Liver (tissue), 8 donors: ENCODE measurements at regions not wholly inside any gene's neighbourhood (a gene's known extent, or its start where the extent isn't known, plus 50 kb on each side); places are given as distances from the start of the nearest gene placed in this dataset.

Source experiments
- DNase-seq: peaks from one replicate; pipeline ENCODE4 v3.0.0-alpha.2; 2017; ENCODE audit warnings: low spot score
- H3K27ac ChIP-seq, 2 donors: one replicate each; pipeline ENCODE4 v1.7.0; 2013; ENCODE audit warnings: inconsistent platforms in 2 of 2, low read length in 2 of 2, control low read depth in 1 of 2, low read depth in 1 of 2, mild to moderate bottlenecking in 1 of 2
- H3K27me3 ChIP-seq, 4 donors: one replicate each; pipeline versions ENCODE4 v1.6.1 to v1.7.0; 2013; ENCODE audit warnings: low read length in 3 of 4, inconsistent platforms in 1 of 4, mild to moderate bottlenecking in 1 of 4, moderate library complexity in 1 of 4; ENCODE audit not compliant: control insufficient read depth in 4 of 4, insufficient read depth in 4 of 4
- H3K36me3 ChIP-seq, 4 donors: one replicate each; pipeline versions ENCODE4 v1.6.1 to v1.7.0; 2013; ENCODE audit warnings: low read length in 3 of 4, mild to moderate bottlenecking in 3 of 4, low read depth in 1 of 4, moderate library complexity in 1 of 4; ENCODE audit not compliant: control insufficient read depth in 4 of 4, insufficient read depth in 3 of 4
- H3K4me1 ChIP-seq, 4 donors: one replicate each; pipeline versions ENCODE4 v1.6.1 to v1.7.0; 2013; ENCODE audit warnings: low read length in 3 of 4, mild to moderate bottlenecking in 3 of 4, moderate library complexity in 1 of 4; ENCODE audit not compliant: control insufficient read depth in 4 of 4, insufficient read depth in 4 of 4
- H3K4me3 ChIP-seq, 3 donors: one replicate each; pipeline versions ENCODE4 v1.6.1 to v1.7.0; 2013; ENCODE audit warnings: low read length in 3 of 3, control low read depth in 1 of 3, low read depth in 1 of 3, mild to moderate bottlenecking in 1 of 3
- H3K9ac ChIP-seq, 2 donors: one replicate each; pipeline ENCODE4 v1.7.0; 2013; ENCODE audit warnings: low read length in 2 of 2, mild to moderate bottlenecking in 2 of 2, moderate library complexity in 2 of 2, control low read depth in 1 of 2, low read depth in 1 of 2
- H3K9me3 ChIP-seq, 4 donors: one replicate each; pipeline versions ENCODE4 v1.6.1 to v1.7.0; 2013; ENCODE audit warnings: low read length in 3 of 4; ENCODE audit not compliant: control insufficient read depth in 4 of 4
- CTCF ChIP-seq: fragments of 150-350 bp; IDR thresholded peaks from 2 replicates; pipeline ENCODE4 v1.5.1; 2017; ENCODE audit warnings: improper control_type of control experiment, low read depth, low read length; ENCODE audit not compliant: missing input control
- FOXA1 ChIP-seq: IDR thresholded peaks from 2 replicates; pipeline ENCODE4 v1.6.1; 2016; ENCODE audit warnings: antibody characterized with exemption
- FOXA2 ChIP-seq: IDR thresholded peaks from 2 replicates; pipeline ENCODE4 v1.6.1; 2016; ENCODE audit warnings: antibody characterized with exemption
- GABPA ChIP-seq, 2 donors: IDR thresholded peaks in 1 of 2; conservative IDR thresholded peaks in 1 of 2; 2 replicates each; pipeline ENCODE4 v1.6.1; 2016; ENCODE audit warnings: antibody characterized with exemption in 2 of 2, mild to moderate bottlenecking in 1 of 2, moderate library complexity in 1 of 2
- HNF4G ChIP-seq: IDR thresholded peaks from 2 replicates; pipeline ENCODE4 v1.6.1; 2016; ENCODE audit warnings: antibody characterized with exemption
- JUND ChIP-seq, 2 donors: IDR thresholded peaks; 2 replicates each; pipeline ENCODE4 v1.6.1; 2016; ENCODE audit warnings: antibody characterized with exemption in 2 of 2
- RAD21 ChIP-seq, 2 donors: IDR thresholded peaks; 2 replicates each; pipeline ENCODE4 v1.6.1; 2016; ENCODE audit warnings: antibody characterized with exemption in 2 of 2, mild to moderate bottlenecking in 2 of 2
- REST ChIP-seq: IDR thresholded peaks from 2 replicates; pipeline ENCODE4 v1.6.1; 2016; ENCODE audit warnings: antibody characterized with exemption, mild to moderate bottlenecking
- RXRA ChIP-seq, 2 donors: IDR thresholded peaks; 2 replicates each; pipeline ENCODE4 v1.6.1; 2017 to 2018; ENCODE audit warnings: antibody characterized with exemption in 2 of 2, mild to moderate bottlenecking in 1 of 2
- SP1 ChIP-seq: IDR thresholded peaks from 2 replicates; pipeline ENCODE4 v1.6.1; 2018; ENCODE audit warnings: antibody characterized with exemption, mild to moderate bottlenecking
- TAF1 ChIP-seq: conservative IDR thresholded peaks from 2 replicates; pipeline ENCODE4 v1.6.1; 2016; ENCODE audit warnings: antibody characterized with exemption, mild to moderate bottlenecking
- YY1 ChIP-seq: IDR thresholded peaks from 2 replicates; pipeline ENCODE4 v1.6.1; 2016; ENCODE audit warnings: antibody characterized with exemption, mild to moderate bottlenecking
- ZBTB33 ChIP-seq: IDR thresholded peaks from 2 replicates; pipeline ENCODE4 v1.6.1; 2016; ENCODE audit warnings: antibody characterized with exemption
- WGBS: extraction: QIAGEN DNeasy Blood & Tissue Kit; methylation state at CpG from one replicate; pipeline ENCODE4 v1.1.7; 2013; 5-methylcytosine and 5-hydroxymethylcytosine counted together
- TF ChIP-seq, protein P1 (sequence below): IDR thresholded peaks from 2 replicates; pipeline ENCODE4 v1.6.1; 2016; ENCODE audit warnings: antibody characterized with exemption
- donor health status: healthy.
- donor health status: healthy.
- donor health status: healthy.
- donor health status: healthy.
- donor health status: healthy.

DNA sequence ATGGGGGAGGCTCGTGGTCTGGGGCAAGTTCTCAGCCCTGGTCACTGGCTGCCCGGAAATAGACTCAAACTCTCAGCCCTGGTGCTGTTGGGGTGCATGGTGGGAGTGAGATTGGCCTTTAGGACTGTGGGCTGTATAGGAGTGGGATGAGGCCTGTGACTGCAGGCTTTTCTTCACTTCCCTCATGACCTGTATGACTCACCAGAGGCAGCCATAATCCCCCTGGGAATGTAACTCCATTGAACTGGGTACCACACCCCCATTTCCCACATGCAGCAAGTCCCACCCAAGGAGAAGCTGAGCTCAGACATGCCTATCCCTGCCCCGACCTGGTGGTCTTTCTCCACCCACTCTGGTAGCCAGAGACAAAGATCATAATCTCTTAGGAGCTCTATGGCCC is 177.7 kb upstream of the OSR1 start:
- no peaks in the 10 kb centered on the region for H3K9me3 ChIP-seq
- H3K36me3 ChIP-seq: no peaks in the 10 kb centered on the region
- TF ChIP-seq SP1 (no peak), JUND (IDR thresholded peaks at IDR 0.05) (no peak), RXRA (IDR thresholded peaks at IDR 0.05) (no peak), HNF4G (no peak), RAD21 (IDR thresholded peaks at IDR 0.05) (no peak), CTCF (no peak), TAF1 (no peak), YY1 (no peak), REST (no peak), FOXA2 (no peak)
- TF ChIP-seq, protein P1, sequence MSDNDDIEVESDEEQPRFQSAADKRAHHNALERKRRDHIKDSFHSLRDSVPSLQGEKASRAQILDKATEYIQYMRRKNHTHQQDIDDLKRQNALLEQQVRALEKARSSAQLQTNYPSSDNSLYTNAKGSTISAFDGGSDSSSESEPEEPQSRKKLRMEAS: no peak
- H3K27ac ChIP-seq: no peak overlapping the region
- H3K9ac ChIP-seq: no peak overlapping the region
- 78% methylated on average over 3 of the region's 3 CpGs for WGBS
- no peak for DNase-seq
- H3K4me1 ChIP-seq: peaks cover 0 to 4% (median under 1%) of the 10 kb centered on the region in 4 donors
- no peak overlapping the region for H3K4me3 ChIP-seq
- H3K27me3 ChIP-seq: no peaks in the 10 kb centered on the region

DNA sequence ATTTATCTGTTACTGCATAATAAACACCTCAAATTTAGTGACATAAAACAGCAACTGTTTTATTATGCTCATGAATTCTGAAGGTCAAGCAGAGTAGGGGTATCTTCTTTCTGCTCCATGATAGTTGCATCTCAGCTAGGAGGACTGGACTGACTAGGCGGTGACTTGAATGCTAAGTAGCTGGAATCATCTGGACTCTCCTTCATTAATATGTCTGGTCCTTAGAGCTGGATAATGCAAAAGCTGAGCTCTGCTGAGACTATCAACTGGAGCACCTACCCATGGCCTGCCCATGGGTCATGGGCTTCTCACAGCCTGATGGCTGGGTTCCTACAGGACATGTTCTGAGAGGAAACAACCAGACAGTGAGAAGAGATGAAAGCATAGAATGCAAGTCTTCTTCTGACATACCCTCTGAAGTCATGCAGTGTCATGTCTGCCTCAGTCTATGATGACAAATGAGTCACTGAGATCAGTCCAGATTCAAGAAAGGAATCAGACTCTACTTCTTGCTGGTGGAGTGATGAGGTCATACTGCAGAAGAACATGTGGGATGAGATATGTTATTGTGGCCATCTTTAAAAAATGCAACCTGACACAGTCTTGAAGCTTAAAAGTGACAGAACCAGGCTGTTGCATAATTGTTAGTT is 174.2 kb upstream of the OSR1 start:
- WGBS: 100% methylated on average over 1 of the region's 1 CpG
- TF ChIP-seq RXRA (IDR thresholded peaks at IDR 0.05) (no peak), SP1 (no peak), GABPA (IDR thresholded peaks at IDR 0.05 in 1 of 2, conservative IDR thresholded peaks at IDR 0.05 in 1 of 2) (no peak), HNF4G (no peak), ZBTB33 (no peak), JUND (IDR thresholded peaks at IDR 0.05) (no peak), RAD21 (IDR thresholded peaks at IDR 0.05) (no peak), FOXA1 (no peak), FOXA2 (no peak), REST (no peak), CTCF (no peak)
- TF ChIP-seq, protein P1: no peak
- no peak for DNase-seq

More for the DNA sequence above, 174.2 kb upstream of the OSR1 start:
- no peaks in the 10 kb centered on the region for H3K4me1 ChIP-seq
- H3K9ac ChIP-seq: no peak overlapping the region
- no peaks in the 10 kb centered on the region for H3K27me3 ChIP-seq
- H3K36me3 ChIP-seq: no peaks in the 10 kb centered on the region
- H3K9me3 ChIP-seq: no peaks in the 10 kb centered on the region
- H3K27ac ChIP-seq: no peak overlapping the region
- H3K4me3 ChIP-seq: no peak overlapping the region
